IMR-90 (cell line): ENCODE measurements at regions not wholly inside any gene's neighbourhood (a gene's known extent, or its start where the extent isn't known, plus 50 kb on each side); places are given as distances from the start of the nearest gene placed in this dataset.

Source experiments
- ATAC-seq: fragments of 200-7000 bp; cut with Tn5 transposase; 2 replicates; pipeline ENCODE4 v1.9.1; 2020; ENCODE audit warnings: low read depth, mild to moderate bottlenecking, moderate library complexity
- BruUV-seq: library from RNA; stranded (reverse); fragments of 400-500 nt; replicated peaks from 2 replicates; lab custom pipeline; 2021; lab: Mats Ljungman, UMichigan
- CTCF ChIA-PET: fragments of 300-600 bp; formaldehyde crosslinking; extraction: SDS; loops from one replicate; lab custom pipeline; 2021; ENCODE audit warnings: antibody characterized with exemption; lab: Yijun Ruan, JAX
- POLR2A ChIA-PET: fragments of 300-600 bp; sonication (Branson Sonifier 250); formaldehyde crosslinking; loops from one replicate; lab custom pipeline; 2022; ENCODE audit warnings: antibody characterized with exemption; ENCODE audit not compliant: unreplicated experiment; lab: Charles Lee
- DNase-seq: peaks from one replicate; pipeline ENCODE4 v3.0.0; 2013
- H2AFZ ChIP-seq: replicated peaks from 2 replicates; pipeline ENCODE3; 2013; ENCODE audit warnings: low read length, mild to moderate bottlenecking; ENCODE audit not compliant: poor library complexity
- H2AK5ac ChIP-seq: 2 replicates; pipeline ENCODE4 v1.6.1; 2013; ENCODE audit warnings: low read depth, low read length, inconsistent platforms
- H2AK9ac ChIP-seq: replicated peaks from 2 replicates; pipeline ENCODE3; 2013; ENCODE audit warnings: mild to moderate bottlenecking, low read depth, low read length, moderate library complexity; ENCODE audit not compliant: poor library complexity
- H2BK120ac ChIP-seq: 2 replicates; pipeline ENCODE4 v1.6.1; 2013; ENCODE audit warnings: low read depth, low read length, inconsistent platforms
- H2BK15ac ChIP-seq: 3 replicates; pipeline ENCODE4 v1.6.1; 2013; ENCODE audit warnings: low read depth, low read length, inconsistent platforms
- H2BK20ac ChIP-seq: 2 replicates; pipeline ENCODE4 v1.6.1; 2013; ENCODE audit warnings: low read depth, mild to moderate bottlenecking, inconsistent platforms, low read length, moderate library complexity
- H2BK5ac ChIP-seq: 2 replicates; pipeline ENCODE4 v1.6.1; 2013; ENCODE audit warnings: mild to moderate bottlenecking, low read depth, low read length, inconsistent platforms; ENCODE audit not compliant: poor library complexity, severe bottlenecking
- H3K14ac ChIP-seq: replicated peaks from 2 replicates; pipeline ENCODE4 v1.6.1; 2013; ENCODE audit warnings: low read depth, low read length, inconsistent platforms
- H3K18ac ChIP-seq: 2 replicates; pipeline ENCODE4 v1.6.1; 2013; ENCODE audit warnings: low read depth, low read length, control low read depth
- H3K23ac ChIP-seq: 2 replicates; pipeline ENCODE4 v1.6.1; 2013; ENCODE audit warnings: low read depth, low read length, inconsistent platforms
- H3K27ac ChIP-seq: 2 replicates; pipeline ENCODE4 v1.5.1; 2013; ENCODE audit warnings: mild to moderate bottlenecking, control low read depth, low read length; ENCODE audit not compliant: insufficient read depth
- H3K27me3 ChIP-seq: 2 replicates; pipeline ENCODE4 v1.6.1; 2013; ENCODE audit warnings: low read length; ENCODE audit not compliant: control insufficient read depth, insufficient read depth
- H3K36me3 ChIP-seq: 2 replicates; pipeline ENCODE4 v1.6.1; 2013; ENCODE audit warnings: low read length, mixed read lengths; ENCODE audit not compliant: control insufficient read depth, insufficient read depth
- H3K4ac ChIP-seq: 2 replicates; pipeline ENCODE4 v1.6.1; 2013; ENCODE audit warnings: low read depth, low read length, inconsistent platforms
- H3K4me1 ChIP-seq: 2 replicates; pipeline ENCODE4 v1.6.1; 2013; ENCODE audit warnings: low read length, mixed read lengths; ENCODE audit not compliant: control insufficient read depth, insufficient read depth
- H3K4me2 ChIP-seq: 2 replicates; pipeline ENCODE4 v1.6.1; 2013; ENCODE audit warnings: low read depth, mild to moderate bottlenecking, control low read depth, low read length, moderate library complexity
- H3K4me3 ChIP-seq: 2 replicates; pipeline ENCODE4 v1.5.1; 2013; ENCODE audit warnings: low read depth, mild to moderate bottlenecking, control low read depth, low read length, moderate library complexity; ENCODE audit not compliant: insufficient read depth
- H3K56ac ChIP-seq: 2 replicates; pipeline ENCODE4 v1.6.1; 2013; ENCODE audit warnings: low read length, inconsistent platforms; ENCODE audit not compliant: insufficient read depth; ENCODE audit errors: extremely low read depth
- H3K79me1 ChIP-seq, 2 experiments: 2 replicates each; pipeline ENCODE4 v1.6.1; 2013; ENCODE audit warnings: low read length in 2 of 2, inconsistent platforms in 1 of 2, low read depth in 1 of 2
- H3K9ac ChIP-seq: 2 replicates; pipeline ENCODE4 v1.6.1; 2013; ENCODE audit warnings: low read depth, low read length, control low read depth
- H3K9me1 ChIP-seq: 2 replicates; pipeline ENCODE4 v1.6.1; 2013; ENCODE audit warnings: low read length, inconsistent platforms; ENCODE audit not compliant: insufficient read depth
- H3K9me3 ChIP-seq: 2 replicates; pipeline ENCODE4 v1.6.1; 2013; ENCODE audit warnings: low read length; ENCODE audit not compliant: control insufficient read depth, insufficient read depth
- H4K20me1 ChIP-seq: 2 replicates; pipeline ENCODE4 v1.6.1; 2013; ENCODE audit warnings: low read length, inconsistent platforms; ENCODE audit not compliant: insufficient read depth
- H4K5ac ChIP-seq: 2 replicates; pipeline ENCODE4 v1.6.1; 2013; ENCODE audit warnings: mild to moderate bottlenecking, low read depth, low read length, control low read depth
- H4K8ac ChIP-seq, 2 experiments: 2 replicates each; pipeline ENCODE4 v1.6.1; 2013; ENCODE audit warnings: low read depth in 2 of 2, low read length in 2 of 2, control low read depth in 1 of 2, inconsistent platforms in 1 of 2
- H4K91ac ChIP-seq: 2 replicates; pipeline ENCODE4 v1.6.1; 2013; ENCODE audit warnings: low read depth, low read length, inconsistent platforms; ENCODE audit not compliant: insufficient read depth
- CEBPB ChIP-seq: IDR thresholded peaks from 2 replicates; pipeline ENCODE4 v1.6.1; 2012; ENCODE audit warnings: low read depth, low read length, improper control_type of control experiment
- CHD1 ChIP-seq: IDR thresholded peaks from 2 replicates; pipeline ENCODE4 v1.6.1; 2012; ENCODE audit warnings: low read depth, low read length, improper control_type of control experiment
- FOS ChIP-seq: fragments of 150-350 bp; IDR thresholded peaks from 2 replicates; pipeline ENCODE4 v1.6.1; 2016; ENCODE audit warnings: low read depth, low read length
- MAFK ChIP-seq: IDR thresholded peaks from 2 replicates; pipeline ENCODE4 v1.6.1; 2012; ENCODE audit warnings: low read depth, low read length, improper control_type of control experiment
- MAZ ChIP-seq: IDR thresholded peaks from 2 replicates; pipeline ENCODE4 v1.6.1; 2012; ENCODE audit warnings: low read depth, mild to moderate bottlenecking, low read length, improper control_type of control experiment, moderate library complexity, borderline replicate concordance
- MXI1 ChIP-seq: IDR thresholded peaks from 2 replicates; pipeline ENCODE4 v1.6.1; 2012; ENCODE audit warnings: low read depth, mild to moderate bottlenecking, low read length, moderate library complexity, borderline replicate concordance
- NFE2L2 ChIP-seq: fragments of 150-350 bp; IDR thresholded peaks from 2 replicates; pipeline ENCODE4 v1.6.1; 2016; ENCODE audit warnings: low read depth, mild to moderate bottlenecking, low read length
- POLR2A ChIP-seq: IDR thresholded peaks from 2 replicates; pipeline ENCODE4 v1.6.1; 2012; ENCODE audit warnings: mild to moderate bottlenecking, low read depth, low read length
- RAD21 ChIP-seq: IDR thresholded peaks from 2 replicates; pipeline ENCODE4 v1.6.1; 2012; ENCODE audit warnings: low read length, improper control_type of control experiment
- RCOR1 ChIP-seq: IDR thresholded peaks from 2 replicates; pipeline ENCODE4 v1.6.1; 2012; ENCODE audit warnings: mild to moderate bottlenecking, low read length, improper control_type of control experiment; ENCODE audit not compliant: insufficient replicate concordance
- RFX5 ChIP-seq: IDR thresholded peaks from 2 replicates; pipeline ENCODE4 v1.8.0; 2012; ENCODE audit warnings: low read depth, mild to moderate bottlenecking, low read length, moderate library complexity
- SMC3 ChIP-seq: fragments of 150-350 bp; IDR thresholded peaks from 2 replicates; pipeline ENCODE4 v1.6.1; 2016; ENCODE audit warnings: low read depth, mild to moderate bottlenecking, antibody characterized with exemption, low read length, moderate library complexity
- WGBS, 2 experiments: methylation state at CpG; one replicate each; pipeline versions ENCODE4 v1.1.5 to v1.1.7; 2013; ENCODE audit warnings: missing lambda C conversion rate in 2 of 2; ENCODE audit not compliant: insufficient read length in 1 of 2; ENCODE audit errors: extremely low coverage in 2 of 2; 5-methylcytosine and 5-hydroxymethylcytosine counted together
- dilution Hi-C: fragments of 300-500 bp; cut with HindIII; formaldehyde crosslinking; loops from one replicate; pipeline ENCODE4 v1.14.3; 2018; ENCODE audit warnings: low sequenced_read_pairs; ENCODE audit not compliant: unreplicated experiment
- in situ Hi-C: fragments of 300-500 bp; cut with MboI; formaldehyde crosslinking; loops from 3 replicates; pipeline ENCODE4 v1.14.3; 2019; ENCODE audit warnings: low sequenced_read_pairs, inconsistent platforms, mixed read lengths
- intact Hi-C: fragments of 100-400 bp; cut with micrococcal nuclease; formaldehyde crosslinking; loops from 2 replicates; pipeline ENCODE4 v1.10.0; 2022
- TF ChIP-seq, protein P1 (sequence below): conservative IDR thresholded peaks from 2 replicates; pipeline ENCODE4 v1.5.1; 2012; ENCODE audit warnings: mild to moderate bottlenecking, low read depth, low read length, improper control_type of control experiment
- TF ChIP-seq, protein P2 (sequence below): fragments of 150-350 bp; IDR thresholded peaks from 2 replicates; pipeline ENCODE4 v1.6.1; 2017; ENCODE audit warnings: mild to moderate bottlenecking, antibody characterized with exemption, low read length, low read depth
- TF ChIP-seq, protein P3 (sequence below): fragments of 150-350 bp; IDR thresholded peaks from 2 replicates; pipeline ENCODE4 v1.6.1; 2016; ENCODE audit warnings: low read depth, mild to moderate bottlenecking, low read length, moderate library complexity, borderline replicate concordance

DNA sequence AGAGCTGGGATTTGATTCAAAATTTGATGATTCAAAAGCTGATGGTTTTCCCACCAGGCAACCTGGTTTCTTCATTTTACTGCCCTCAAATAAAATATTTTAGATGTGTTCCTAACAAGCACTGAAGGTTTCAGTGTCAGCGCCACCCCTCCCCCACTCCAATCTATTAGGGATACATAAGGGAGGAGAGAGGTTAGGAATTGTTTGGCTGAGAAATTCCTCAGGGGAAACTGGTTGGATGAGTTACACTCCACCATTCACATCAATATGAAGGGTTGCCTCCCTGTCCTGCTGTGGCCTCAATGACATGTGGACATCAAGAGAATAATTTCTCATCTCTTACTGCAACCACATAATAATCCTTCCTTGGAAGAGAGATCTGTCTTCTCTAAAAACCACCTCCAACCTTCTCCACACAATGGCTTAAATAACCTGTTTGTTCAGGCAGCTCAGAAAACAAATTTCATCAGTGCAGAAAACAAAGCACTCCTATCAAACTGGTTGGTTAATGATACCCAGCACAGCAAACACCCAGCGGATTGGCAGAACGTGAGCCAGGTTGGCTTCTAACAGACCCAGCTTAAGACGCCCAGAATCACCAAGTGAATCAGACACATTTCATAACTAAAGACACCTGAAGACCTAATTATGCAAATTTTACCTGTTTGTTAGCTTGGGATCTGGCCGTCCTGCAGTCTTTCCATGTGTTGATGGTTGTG, 136.0 kb upstream of the SGK1 start:
- peak overlapping the region; percentile 84 for H2AK5ac ChIP-seq
- H4K91ac ChIP-seq: peak overlapping the region; percentile 77
- no peak overlapping the region for H3K4me3 ChIP-seq
- H3K56ac ChIP-seq: no peak overlapping the region
- peak overlapping the region; percentile 58; the same call in 1 of the 2 replicates for H3K4ac ChIP-seq
- H3K18ac ChIP-seq: peak overlapping the region; percentile 73; the same call in 1 of the 2 replicates
- H3K79me1 ChIP-seq: no peaks in the 10 kb centered on the region
- ChIA-PET POLR2A (no interaction called here), CTCF (no interaction called here)
- ATAC-seq: no peak
- peak overlapping the region; percentile 65 for H2BK120ac ChIP-seq
- no TSS peak for BruUV-seq
- H3K9me1 ChIP-seq: peaks cover 8% of the 10 kb centered on the region; the same call in 1 of the 2 replicates
- no peaks in the 10 kb centered on the region for H3K36me3 ChIP-seq
- WGBS, 2 experiments: no CpG with 5 or more reads among the region's 5 CpGs
- no peak overlapping the region for H3K9ac ChIP-seq
- H3K27me3 ChIP-seq: no peaks in the 10 kb centered on the region
- in situ Hi-C loops (no loop called here), intact Hi-C loops (no loop called here), dilution Hi-C loops (no loop called here)
- peak overlapping the region; percentile 37 to 56; a peak in 3 of 4 replicates for H4K8ac ChIP-seq
- peak overlapping the region; percentile 78; the same call in 1 of the 2 replicates for H3K23ac ChIP-seq
- H4K5ac ChIP-seq: peak overlapping the region; percentile 67; the same call in 1 of the 2 replicates
- DNase-seq: no peak
- peak overlapping the region; percentile 72; the same call in 2 of the 3 replicates for H2BK15ac ChIP-seq
- H2AFZ ChIP-seq: no peak overlapping the region
- H2BK20ac ChIP-seq: peak overlapping the region; percentile 82
- H4K20me1 ChIP-seq: no peaks in the 10 kb centered on the region
- peaks cover 6% of the 10 kb centered on the region for H3K4me1 ChIP-seq
- H3K14ac ChIP-seq: peak overlapping the region; percentile 75
- H3K4me2 ChIP-seq: no peak overlapping the region
- peak overlapping the region; percentile 11 for H2BK5ac ChIP-seq
- no peak overlapping the region for H2AK9ac ChIP-seq
- no peak overlapping the region for H3K27ac ChIP-seq
- no peaks in the 10 kb centered on the region for H3K9me3 ChIP-seq
- no peak for TF ChIP-seq MAZ
- TF ChIP-seq, protein P1, sequence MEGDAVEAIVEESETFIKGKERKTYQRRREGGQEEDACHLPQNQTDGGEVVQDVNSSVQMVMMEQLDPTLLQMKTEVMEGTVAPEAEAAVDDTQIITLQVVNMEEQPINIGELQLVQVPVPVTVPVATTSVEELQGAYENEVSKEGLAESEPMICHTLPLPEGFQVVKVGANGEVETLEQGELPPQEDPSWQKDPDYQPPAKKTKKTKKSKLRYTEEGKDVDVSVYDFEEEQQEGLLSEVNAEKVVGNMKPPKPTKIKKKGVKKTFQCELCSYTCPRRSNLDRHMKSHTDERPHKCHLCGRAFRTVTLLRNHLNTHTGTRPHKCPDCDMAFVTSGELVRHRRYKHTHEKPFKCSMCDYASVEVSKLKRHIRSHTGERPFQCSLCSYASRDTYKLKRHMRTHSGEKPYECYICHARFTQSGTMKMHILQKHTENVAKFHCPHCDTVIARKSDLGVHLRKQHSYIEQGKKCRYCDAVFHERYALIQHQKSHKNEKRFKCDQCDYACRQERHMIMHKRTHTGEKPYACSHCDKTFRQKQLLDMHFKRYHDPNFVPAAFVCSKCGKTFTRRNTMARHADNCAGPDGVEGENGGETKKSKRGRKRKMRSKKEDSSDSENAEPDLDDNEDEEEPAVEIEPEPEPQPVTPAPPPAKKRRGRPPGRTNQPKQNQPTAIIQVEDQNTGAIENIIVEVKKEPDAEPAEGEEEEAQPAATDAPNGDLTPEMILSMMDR: no peak
- TF ChIP-seq RAD21: no peak
- TF ChIP-seq, protein P2, sequence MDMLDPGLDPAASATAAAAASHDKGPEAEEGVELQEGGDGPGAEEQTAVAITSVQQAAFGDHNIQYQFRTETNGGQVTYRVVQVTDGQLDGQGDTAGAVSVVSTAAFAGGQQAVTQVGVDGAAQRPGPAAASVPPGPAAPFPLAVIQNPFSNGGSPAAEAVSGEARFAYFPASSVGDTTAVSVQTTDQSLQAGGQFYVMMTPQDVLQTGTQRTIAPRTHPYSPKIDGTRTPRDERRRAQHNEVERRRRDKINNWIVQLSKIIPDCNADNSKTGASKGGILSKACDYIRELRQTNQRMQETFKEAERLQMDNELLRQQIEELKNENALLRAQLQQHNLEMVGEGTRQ: no peak
- no peak for TF ChIP-seq RFX5
- no peak for TF ChIP-seq NFE2L2
- no peak for TF ChIP-seq POLR2A
- TF ChIP-seq, protein P3, sequence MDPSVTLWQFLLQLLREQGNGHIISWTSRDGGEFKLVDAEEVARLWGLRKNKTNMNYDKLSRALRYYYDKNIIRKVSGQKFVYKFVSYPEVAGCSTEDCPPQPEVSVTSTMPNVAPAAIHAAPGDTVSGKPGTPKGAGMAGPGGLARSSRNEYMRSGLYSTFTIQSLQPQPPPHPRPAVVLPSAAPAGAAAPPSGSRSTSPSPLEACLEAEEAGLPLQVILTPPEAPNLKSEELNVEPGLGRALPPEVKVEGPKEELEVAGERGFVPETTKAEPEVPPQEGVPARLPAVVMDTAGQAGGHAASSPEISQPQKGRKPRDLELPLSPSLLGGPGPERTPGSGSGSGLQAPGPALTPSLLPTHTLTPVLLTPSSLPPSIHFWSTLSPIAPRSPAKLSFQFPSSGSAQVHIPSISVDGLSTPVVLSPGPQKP: no peak
- TF ChIP-seq RCOR1: no peak
- TF ChIP-seq FOS: no peak
- TF ChIP-seq CEBPB: no peak
- no peak for TF ChIP-seq SMC3
- TF ChIP-seq MXI1: no peak
- TF ChIP-seq CHD1: no peak
- no peak for TF ChIP-seq MAFK
